ENCODE measurements at regions not wholly inside any gene's neighbourhood (a gene's known extent, or its start where the extent isn't known, plus 50 kb on each side); places are given as distances from the start of the nearest gene placed in this dataset.

DNA sequence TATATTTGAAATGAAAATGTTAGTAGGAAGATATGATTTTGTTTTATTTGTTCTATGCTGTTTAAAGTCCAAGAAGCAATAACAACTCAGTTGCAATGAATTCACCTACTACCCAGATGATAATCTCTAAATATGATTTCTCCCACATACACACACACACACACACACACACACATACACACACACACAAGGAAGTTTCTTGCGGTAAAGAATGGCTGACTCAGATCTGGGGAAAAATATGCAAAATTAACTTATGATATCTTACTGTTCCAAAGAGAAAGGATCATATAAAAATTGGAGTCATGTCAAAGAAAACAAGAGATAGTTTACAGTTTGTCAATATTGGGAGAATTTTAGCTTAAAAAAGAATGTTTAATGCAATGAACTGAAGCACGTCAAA, 456.7 kb downstream of the SLC16A7 start:
- TF ChIP-seq, protein P1, sequence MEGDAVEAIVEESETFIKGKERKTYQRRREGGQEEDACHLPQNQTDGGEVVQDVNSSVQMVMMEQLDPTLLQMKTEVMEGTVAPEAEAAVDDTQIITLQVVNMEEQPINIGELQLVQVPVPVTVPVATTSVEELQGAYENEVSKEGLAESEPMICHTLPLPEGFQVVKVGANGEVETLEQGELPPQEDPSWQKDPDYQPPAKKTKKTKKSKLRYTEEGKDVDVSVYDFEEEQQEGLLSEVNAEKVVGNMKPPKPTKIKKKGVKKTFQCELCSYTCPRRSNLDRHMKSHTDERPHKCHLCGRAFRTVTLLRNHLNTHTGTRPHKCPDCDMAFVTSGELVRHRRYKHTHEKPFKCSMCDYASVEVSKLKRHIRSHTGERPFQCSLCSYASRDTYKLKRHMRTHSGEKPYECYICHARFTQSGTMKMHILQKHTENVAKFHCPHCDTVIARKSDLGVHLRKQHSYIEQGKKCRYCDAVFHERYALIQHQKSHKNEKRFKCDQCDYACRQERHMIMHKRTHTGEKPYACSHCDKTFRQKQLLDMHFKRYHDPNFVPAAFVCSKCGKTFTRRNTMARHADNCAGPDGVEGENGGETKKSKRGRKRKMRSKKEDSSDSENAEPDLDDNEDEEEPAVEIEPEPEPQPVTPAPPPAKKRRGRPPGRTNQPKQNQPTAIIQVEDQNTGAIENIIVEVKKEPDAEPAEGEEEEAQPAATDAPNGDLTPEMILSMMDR (IDR thresholded peaks at IDR 0.05; ENCODE audit: low read depth, low read length) = no peak
- TF ChIP-seq EZH2phosphoT487 (IDR thresholded peaks at IDR 0.05; ENCODE audit: low read depth) = no peak

All from OCI-LY3 (cell line).